HG03108 (cell line): ENCODE measurements at regions not wholly inside any gene's neighbourhood (a gene's known extent, or its start where the extent isn't known, plus 50 kb on each side); places are given as distances from the start of the nearest gene placed in this dataset.
"Not testable (repeated sequence)": the region's sequence is repeated elsewhere in the genome, so short reads cannot be mapped to it uniquely, and the experiment has no call there.

Experiments
- ATAC-seq: cut with Tn5 transposase; IDR thresholded peaks from one replicate; pipeline ENCODE4 v1.9.1; 2021; ENCODE audit warnings: moderate library complexity; ENCODE audit not compliant: unreplicated experiment

DNA sequence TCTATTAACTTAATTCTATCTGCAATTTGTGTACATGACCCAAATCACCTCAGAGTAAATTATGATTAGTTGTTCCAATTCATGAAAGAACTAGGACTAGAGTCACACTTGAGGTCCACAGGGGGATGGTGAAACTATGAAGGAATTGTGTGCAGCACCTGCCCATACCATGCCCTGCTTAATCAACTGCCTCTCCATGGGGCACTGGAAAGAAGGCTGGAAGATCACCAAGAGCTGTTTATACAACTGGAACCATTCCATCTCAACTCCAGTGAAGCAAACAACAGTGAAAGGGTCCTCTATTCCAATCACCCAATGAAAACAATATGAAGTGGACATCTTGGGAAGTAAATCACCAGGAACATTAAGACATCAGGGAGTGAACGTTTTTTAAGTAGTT lies 98.7 kb upstream of the SEMA3D start:
- no peak for ATAC-seq

DNA sequence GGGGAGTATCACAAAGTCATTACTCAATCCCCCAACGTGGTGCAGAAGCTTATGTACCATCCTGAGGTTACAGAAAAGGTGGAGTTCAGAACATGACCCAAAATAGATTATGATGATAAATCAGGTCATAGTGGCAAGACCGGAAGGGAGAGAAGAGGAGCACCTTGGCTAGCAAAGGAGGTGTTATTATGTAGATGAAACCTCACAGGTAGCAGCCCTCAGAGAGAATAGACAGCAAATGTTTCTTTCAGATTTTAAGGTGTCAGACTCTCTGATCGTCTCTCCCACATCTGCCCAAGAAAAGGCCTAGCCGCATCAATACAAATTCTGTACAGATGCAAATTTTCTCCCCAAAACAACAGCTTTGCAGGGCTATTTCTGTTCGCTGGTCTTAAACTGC lies 88.3 kb upstream of the SEMA3D start:
- no peak for ATAC-seq

DNA sequence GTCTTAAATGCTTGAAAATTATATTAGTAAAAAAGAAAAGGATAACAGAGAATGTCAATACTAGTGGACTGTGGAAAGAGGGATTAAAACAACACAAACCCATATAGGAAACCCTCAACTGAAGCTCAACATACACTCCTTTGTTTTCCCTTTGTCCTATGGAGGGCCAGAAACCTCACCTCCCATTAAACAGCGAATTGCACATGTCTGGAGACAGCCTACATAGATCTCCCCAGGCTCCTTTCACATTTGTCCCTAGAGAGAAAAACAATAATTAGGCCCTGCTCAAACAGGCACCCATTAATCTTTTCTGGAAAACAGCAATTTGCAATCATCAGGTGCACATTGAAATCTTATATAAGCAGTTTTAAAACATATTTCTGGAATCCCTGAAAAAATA lies 87.6 kb upstream of the SEMA3D start:
- ATAC-seq = no peak

DNA sequence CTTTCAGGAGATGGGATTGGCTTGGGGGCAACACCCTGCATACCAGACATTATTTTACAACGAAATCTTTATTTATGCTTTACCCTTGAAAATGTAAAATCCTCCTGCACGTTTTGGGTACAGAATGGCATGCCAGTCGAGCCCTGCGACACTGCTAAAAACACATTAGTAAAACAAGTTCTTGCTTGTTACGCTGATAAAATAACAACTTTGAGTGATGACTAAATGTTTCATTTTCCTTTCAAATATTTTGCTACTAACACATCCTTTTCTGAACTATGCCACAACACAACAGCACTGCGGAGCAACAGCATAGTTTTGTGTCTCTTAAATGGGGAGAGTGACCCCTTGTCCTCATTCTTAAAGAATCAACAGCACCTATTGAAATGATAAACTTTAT lies 76.0 kb upstream of the SEMA3D start:
- no peak for ATAC-seq

DNA sequence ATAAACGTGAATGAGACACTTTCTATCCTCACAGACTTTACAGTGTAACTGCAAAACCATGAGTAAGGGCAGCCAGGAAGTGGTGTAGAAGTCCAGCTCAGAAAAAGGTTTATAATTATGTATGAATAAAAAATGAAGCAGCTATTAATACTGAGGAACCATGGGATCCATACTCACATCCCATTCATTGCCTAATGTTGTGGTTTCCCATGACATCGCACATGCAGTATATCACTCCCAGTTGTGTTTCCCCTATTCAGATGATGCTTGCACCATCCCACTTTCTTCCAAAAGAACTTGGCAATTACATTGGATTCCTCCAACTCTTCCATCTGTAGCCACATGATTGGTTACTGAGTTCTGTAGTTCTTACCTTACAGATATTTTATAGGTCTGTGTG lies 74.5 kb upstream of the SEMA3D start:
- ATAC-seq = no peak

DNA sequence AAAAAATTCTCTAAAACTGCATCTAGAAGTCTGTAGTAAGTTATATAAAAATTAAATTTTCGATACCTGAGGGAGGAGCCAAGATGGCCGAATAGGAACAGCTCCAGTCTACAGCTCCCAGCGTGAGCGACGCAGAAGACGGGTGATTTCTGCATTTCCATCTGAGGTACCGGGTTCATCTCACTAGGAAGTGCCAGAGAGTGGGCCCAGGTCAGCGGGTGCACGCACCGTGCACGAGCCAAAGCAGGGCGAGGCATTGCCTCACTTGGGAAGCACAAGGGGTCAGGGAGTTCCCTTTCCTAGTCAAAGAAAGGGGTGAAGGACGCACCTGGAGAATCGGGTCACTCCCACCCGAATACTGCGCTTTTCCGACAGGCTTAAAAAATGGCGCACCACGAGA lies 62.9 kb upstream of the SEMA3D start:
- ATAC-seq = not testable (repeated sequence)

DNA sequence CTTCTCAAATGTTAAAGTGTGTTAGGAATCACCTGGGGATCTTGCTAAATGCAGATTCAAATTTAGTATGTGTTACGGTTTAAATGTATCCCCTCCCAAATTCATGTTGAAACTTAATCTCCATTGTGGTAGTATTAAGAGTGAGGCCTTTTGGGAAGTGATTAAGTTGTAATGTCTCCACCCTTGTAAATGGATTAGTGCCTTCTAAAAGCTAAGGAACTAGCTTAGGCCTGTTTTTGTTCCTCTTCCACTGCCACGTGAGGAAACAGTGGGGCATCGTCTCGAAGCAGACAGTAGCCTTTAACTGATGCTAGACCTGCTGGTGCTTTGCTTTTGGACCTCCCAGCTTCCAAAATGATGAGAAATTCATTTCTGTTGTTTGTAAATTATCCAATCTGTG lies 52.3 kb upstream of the SEMA3D start:
- ATAC-seq = no peak

DNA sequence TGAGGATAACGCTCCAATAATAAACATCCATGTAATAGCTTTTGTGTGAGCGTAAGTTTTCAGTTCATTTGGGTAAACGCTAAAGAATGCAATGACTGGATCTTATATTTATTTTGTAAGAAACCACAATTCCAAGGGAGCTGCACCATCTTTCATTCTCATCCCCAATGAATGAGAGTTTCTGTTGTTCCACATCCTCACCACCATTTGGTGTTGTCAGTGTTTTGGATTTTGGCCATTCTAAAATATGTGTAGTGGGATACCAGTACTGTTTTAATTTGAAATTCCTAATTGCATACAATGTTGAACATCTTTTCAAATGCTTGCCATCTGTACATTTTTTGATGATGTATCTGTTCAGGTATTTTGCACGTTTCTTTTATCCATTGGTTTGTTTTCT lies 50.9 kb upstream of the SEMA3D start:
- ATAC-seq = no peak
